GM06990 (cell line): ENCODE measurements at regions not wholly inside any gene's neighbourhood (a gene's known extent, or its start where the extent isn't known, plus 50 kb on each side); places are given as distances from the start of the nearest gene placed in this dataset.

Source experiments
- DNase-seq: peaks from one replicate; pipeline ENCODE4 v3.0.0-alpha.2; 2011; ENCODE audit not compliant: insufficient read length; ENCODE audit errors: extremely low read depth
- H3K27me3 ChIP-seq: replicated peaks from 2 replicates; pipeline ENCODE4 v1.6.0; 2011; ENCODE audit warnings: low read length; ENCODE audit not compliant: control insufficient read depth, insufficient read depth
- H3K36me3 ChIP-seq: 2 replicates; pipeline ENCODE4 v1.5.1; 2011; ENCODE audit warnings: low read length; ENCODE audit not compliant: control insufficient read depth, insufficient read depth
- H3K4me3 ChIP-seq: replicated peaks from 2 replicates; pipeline ENCODE4 v1.5.1; 2011; ENCODE audit warnings: low read depth, mild to moderate bottlenecking, control low read depth, low read length
- TF ChIP-seq, protein P1 (sequence below): IDR thresholded peaks from 2 replicates; pipeline ENCODE4 v1.5.1; 2011; ENCODE audit warnings: low read length, control low read depth, mild to moderate bottlenecking, inconsistent platforms; ENCODE audit not compliant: insufficient read depth, poor library complexity, severe bottlenecking

DNA sequence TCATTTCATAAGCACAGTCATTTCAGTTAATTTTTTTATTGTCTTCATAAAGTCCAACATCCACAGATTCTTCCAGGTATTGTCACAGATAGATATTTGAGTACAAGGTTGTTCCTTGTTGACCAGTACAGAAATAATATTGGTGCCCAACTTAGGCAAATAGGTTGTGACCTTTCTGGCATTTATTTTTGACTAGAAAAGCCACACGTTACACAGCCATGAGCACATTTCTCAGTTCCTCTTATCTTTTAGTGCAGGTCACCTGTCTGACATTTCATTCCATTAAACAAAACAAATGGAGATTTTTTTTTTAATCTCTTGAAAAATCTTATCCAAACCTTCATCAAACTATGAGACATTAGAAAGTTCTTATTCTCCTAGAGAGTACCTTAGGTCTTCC lies 428.8 kb downstream of the ZNF521 start:
- no peaks in the 10 kb centered on the region for H3K36me3 ChIP-seq
- TF ChIP-seq, protein P1, sequence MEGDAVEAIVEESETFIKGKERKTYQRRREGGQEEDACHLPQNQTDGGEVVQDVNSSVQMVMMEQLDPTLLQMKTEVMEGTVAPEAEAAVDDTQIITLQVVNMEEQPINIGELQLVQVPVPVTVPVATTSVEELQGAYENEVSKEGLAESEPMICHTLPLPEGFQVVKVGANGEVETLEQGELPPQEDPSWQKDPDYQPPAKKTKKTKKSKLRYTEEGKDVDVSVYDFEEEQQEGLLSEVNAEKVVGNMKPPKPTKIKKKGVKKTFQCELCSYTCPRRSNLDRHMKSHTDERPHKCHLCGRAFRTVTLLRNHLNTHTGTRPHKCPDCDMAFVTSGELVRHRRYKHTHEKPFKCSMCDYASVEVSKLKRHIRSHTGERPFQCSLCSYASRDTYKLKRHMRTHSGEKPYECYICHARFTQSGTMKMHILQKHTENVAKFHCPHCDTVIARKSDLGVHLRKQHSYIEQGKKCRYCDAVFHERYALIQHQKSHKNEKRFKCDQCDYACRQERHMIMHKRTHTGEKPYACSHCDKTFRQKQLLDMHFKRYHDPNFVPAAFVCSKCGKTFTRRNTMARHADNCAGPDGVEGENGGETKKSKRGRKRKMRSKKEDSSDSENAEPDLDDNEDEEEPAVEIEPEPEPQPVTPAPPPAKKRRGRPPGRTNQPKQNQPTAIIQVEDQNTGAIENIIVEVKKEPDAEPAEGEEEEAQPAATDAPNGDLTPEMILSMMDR, result no peak
- peak; percentile 13 for DNase-seq
- no peaks in the 10 kb centered on the region for H3K27me3 ChIP-seq
- no peak overlapping the region for H3K4me3 ChIP-seq

DNA sequence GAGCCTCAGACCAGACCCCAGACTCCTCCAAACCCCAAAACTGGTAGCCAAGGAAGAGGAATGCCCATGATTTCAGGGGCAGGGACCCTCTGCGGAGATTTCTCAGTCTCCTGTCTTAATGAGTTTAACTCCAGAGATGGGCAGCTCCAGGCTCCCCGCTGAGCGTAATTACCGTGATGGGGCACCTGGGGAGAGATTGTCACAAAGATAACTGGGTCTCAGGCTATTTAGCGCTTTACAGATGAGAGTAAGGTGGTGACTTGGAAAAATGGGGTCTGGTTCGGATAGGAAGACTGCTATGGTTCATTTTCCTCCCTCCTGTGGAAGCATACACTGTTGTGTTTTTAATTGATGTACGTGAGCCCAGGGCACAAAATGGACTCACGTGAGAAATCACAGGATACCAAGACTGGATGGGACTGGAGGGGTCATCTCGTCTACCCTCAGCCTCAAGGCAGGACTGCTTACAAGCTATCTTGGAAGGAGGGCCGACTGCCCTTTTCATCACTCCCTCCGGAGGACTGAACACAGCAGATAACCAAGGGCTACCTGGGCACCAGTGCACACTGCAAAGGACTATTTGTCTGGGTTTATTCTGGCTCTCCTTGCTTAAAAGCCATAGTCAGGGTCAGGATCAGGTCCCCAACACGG lies 427.8 kb downstream of the ZNF521 start:
- Histone ChIP-seq H3K4me3 (no peak overlapping the region), H3K36me3 (no peaks in the 10 kb centered on the region), H3K27me3 (no peaks in the 10 kb centered on the region)
- DNase-seq, result no peak
- TF ChIP-seq, protein P1, result no peak

DNA sequence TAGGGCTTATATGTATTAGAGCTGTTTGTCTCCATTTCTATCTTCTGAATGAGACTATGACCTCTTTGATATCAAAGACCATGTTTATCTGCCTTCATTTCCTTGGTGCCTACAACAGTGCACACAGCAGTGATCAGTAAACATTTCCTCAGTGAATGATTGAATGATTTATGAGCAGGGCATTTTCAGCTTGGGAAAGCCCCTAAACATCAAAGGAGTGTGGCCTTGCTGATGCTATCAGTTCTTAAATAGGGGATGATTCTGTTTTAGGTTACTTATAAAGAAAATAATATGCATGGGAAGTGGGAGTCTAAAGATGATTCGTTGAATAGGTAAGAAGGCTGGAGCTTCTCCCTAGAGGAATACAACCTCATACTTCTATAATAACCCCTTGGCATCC lies 425.3 kb downstream of the ZNF521 start:
- TF ChIP-seq, protein P1, result no peak
- Histone ChIP-seq H3K4me3 (no peak overlapping the region), H3K27me3 (no peaks in the 10 kb centered on the region), H3K36me3 (no peaks in the 10 kb centered on the region)
- no peak for DNase-seq

DNA sequence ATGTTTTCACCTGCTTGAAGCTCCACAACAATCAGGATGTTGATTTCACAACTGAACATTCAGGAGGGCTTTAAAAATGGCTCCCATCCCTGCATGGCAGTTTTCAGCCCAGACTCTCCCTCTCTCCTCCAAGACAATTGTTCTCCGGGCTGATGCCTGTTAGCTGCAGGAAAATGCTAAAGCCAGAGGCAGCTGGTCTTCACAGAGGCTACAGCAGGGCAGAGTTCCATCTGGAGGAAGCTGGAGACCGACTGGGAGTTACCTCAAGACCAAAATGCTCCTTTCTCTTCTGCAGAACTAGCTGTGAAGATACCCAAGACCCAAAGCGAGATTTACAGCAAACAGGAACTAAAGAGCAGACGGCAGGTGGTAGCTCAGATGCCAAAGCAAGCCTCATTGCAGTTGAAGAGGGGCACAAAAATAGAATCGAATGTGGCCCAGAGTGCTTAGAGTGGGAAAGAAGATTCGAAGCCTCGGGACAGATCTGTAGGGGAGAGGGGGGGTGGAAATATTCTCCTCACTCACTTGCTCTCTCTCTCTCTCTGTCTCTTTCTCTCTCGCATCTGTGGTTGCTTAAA lies 423.6 kb downstream of the ZNF521 start:
- Histone ChIP-seq H3K36me3 (no peaks in the 10 kb centered on the region), H3K4me3 (no peak overlapping the region), H3K27me3 (no peaks in the 10 kb centered on the region)
- TF ChIP-seq, protein P1, result no peak
- DNase-seq, result no peak

DNA sequence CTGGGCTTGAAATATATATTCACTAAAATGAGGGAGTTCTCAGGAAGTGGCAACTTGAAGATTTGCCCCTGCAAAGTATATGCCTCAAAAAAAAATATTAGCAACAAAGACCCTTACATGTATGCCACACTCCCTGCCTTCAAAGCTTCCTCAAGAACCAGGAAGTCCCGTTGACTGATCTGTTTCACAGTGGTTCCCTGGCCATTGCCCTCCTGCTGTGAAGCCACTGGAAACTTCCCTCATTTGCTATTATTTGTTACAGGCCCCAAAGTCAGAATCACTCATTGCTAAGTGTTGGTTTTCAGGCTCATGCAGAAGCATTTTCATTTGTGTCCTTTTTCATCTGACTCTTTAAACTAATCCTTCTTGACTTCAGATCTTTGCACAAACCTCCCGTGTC lies 421.5 kb downstream of the ZNF521 start:
- TF ChIP-seq, protein P1, result no peak
- H3K36me3 ChIP-seq, result no peaks in the 10 kb centered on the region
- DNase-seq, result no peak
- no peak overlapping the region for H3K4me3 ChIP-seq
- H3K27me3 ChIP-seq, result no peaks in the 10 kb centered on the region

DNA sequence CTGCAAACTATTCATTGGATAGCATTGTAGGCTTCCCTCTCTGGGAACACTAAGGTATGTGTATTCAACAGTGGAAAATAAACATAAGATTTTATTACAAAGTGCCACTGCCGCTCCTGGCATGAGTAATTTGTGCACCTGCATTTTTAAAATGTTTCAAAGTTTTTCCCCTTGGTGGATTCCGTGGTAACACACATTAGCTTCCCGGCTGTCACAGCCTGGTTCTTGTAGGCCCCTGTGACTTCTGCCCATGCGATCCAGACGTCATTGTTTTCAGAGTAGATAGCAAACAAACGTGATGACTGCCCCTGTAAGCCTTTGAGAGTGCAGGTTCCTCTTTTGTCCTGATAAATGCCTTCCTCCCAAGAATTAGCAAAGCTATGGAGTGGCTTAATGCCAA lies 421.0 kb downstream of the ZNF521 start:
- no peak for DNase-seq
- no peaks in the 10 kb centered on the region for H3K27me3 ChIP-seq
- H3K4me3 ChIP-seq, result no peak overlapping the region
- H3K36me3 ChIP-seq, result no peaks in the 10 kb centered on the region
- TF ChIP-seq, protein P1, result no peak
